ENCODE measurements at regions not wholly inside any gene's neighbourhood (a gene's known extent, or its start where the extent isn't known, plus 50 kb on each side); places are given as distances from the start of the nearest gene placed in this dataset.

DNA sequence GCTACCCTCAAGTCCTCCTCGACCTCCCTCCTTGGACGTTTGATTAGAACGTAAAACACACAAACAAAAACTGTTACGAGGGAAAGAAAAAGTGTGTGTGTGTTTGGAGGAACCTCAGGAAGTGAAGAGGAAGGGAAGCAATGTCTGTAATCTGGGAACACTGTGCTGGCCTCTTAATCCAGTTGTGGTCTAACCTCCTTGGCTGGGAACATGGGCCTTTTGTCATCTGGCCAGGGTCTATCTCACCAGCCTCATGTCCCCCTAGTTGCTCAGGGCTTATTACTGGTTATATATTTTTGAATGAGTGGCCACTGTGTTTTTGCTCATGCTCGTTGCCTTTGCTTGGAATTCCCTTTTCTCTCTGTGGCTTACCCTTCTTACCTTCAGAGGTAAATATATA is 89.0 kb upstream of the RASGRF1 start:
- DNase-seq (ENCODE audit: low read depth), result no peak
- TF ChIP-seq, protein P1, sequence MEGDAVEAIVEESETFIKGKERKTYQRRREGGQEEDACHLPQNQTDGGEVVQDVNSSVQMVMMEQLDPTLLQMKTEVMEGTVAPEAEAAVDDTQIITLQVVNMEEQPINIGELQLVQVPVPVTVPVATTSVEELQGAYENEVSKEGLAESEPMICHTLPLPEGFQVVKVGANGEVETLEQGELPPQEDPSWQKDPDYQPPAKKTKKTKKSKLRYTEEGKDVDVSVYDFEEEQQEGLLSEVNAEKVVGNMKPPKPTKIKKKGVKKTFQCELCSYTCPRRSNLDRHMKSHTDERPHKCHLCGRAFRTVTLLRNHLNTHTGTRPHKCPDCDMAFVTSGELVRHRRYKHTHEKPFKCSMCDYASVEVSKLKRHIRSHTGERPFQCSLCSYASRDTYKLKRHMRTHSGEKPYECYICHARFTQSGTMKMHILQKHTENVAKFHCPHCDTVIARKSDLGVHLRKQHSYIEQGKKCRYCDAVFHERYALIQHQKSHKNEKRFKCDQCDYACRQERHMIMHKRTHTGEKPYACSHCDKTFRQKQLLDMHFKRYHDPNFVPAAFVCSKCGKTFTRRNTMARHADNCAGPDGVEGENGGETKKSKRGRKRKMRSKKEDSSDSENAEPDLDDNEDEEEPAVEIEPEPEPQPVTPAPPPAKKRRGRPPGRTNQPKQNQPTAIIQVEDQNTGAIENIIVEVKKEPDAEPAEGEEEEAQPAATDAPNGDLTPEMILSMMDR (IDR thresholded peaks at IDR 0.05; ENCODE audit: insufficient read depth, low read depth, low read length), result no peak
- H3K4me3 ChIP-seq (ENCODE audit: low read depth, low read length), result no peak overlapping the region

DNA sequence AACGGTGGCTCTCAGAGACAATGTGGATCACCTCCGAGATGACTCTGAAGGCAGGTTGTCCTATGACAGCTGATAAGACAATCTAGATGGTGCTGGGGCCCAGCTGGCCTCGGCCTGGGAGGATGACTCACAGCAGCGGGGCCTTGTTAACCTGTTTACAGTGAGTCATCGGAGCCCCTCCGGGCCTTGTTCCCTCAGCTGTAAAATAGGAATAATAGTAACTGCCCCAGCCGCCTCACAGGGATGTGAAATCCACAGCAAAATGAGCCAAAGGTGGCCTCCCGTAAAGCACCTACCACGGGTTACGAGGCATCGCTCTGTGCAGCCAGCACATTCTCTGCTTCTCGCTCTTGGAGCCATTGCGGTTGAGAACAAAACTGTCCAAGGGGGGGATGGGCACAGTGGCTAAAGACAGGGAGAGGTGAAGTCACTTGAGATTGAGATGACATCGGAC is 88.6 kb upstream of the RASGRF1 start:
- TF ChIP-seq, protein P1 (IDR thresholded peaks at IDR 0.05; ENCODE audit: insufficient read depth, low read depth, low read length), result no peak
- peak; percentile 60 for DNase-seq (ENCODE audit: low read depth)
- H3K4me3 ChIP-seq (ENCODE audit: low read depth, low read length), result no peak overlapping the region

DNA sequence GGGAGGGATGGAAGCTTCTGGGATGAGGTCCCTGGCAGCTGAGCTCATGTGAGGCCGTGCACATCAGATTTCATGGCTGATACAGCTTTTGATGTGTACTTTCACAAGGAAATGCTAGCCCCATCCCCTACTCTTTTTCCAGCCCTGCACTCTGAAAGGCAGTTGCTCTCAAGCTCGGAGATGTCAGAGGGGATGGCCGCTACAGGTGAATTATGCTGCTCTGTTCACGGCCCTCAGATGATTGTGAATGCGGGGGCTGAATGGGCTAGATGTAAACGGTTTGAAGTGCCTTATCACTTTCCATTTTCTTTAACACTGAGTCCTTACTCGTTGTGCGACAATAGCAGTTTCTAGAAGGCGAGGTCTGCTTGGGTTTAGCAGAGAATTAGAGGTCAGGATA is 88.0 kb upstream of the RASGRF1 start:
- no peak overlapping the region for H3K4me3 ChIP-seq (ENCODE audit: low read depth, low read length)
- TF ChIP-seq, protein P1 (IDR thresholded peaks at IDR 0.05; ENCODE audit: insufficient read depth, low read depth, low read length), result no peak
- no peak for DNase-seq (ENCODE audit: low read depth)

DNA sequence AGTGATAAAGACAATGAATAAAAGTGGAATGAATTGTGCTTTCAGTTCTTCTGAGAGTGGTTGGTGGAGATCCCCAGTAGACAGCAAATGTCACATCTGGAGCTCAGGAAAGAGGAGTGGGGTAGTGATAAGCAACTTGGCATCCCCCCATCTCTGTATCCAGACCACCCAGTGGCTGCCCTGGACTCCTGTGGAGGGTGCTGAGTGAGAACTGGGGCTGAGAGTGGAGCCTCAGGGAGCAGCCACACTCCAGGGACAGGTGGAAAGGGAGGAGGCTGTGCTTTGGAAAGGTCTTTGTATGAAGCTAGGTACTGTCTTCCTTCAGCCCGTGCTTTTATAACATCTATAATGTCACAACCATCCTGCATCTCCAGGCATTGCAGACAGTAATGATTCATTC is 85.6 kb upstream of the RASGRF1 start:
- H3K4me3 ChIP-seq (ENCODE audit: low read depth, low read length), result no peak overlapping the region
- DNase-seq (ENCODE audit: low read depth), result no peak
- TF ChIP-seq, protein P1 (IDR thresholded peaks at IDR 0.05; ENCODE audit: insufficient read depth, low read depth, low read length), result no peak

DNA sequence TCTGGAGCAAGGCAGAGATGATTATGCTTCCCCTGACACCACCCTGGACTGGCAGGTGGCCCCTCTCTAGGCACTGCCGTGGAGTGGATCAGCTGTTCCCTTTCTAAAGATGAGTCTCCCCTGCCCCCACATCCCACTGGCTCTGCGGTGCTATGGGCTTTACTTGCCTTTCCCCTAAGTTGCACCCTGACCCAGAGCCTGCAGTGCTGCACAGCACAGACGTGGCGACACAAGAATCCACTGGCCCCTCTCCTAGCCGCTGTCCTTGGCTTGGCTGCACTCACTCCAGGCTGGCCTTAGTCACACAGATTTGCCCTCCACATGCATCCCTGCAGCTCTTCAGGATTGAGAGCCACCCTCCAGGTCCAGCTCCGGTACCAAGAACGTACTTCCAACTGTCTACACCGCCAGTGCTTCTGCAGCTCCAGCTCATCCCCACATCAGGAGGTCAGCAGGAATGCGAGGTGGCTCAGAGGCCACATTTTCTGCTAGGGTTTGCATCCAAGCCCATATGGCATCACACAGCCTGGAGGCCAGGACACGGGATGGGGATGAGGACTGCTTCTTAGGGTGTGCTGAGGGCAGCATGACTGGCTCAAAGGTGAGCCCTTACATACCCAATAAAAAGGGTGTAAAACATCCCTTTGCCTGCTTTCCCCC is 82.4 kb upstream of the RASGRF1 start:
- TF ChIP-seq, protein P1 (IDR thresholded peaks at IDR 0.05; ENCODE audit: insufficient read depth, low read depth, low read length), result no peak
- no peak overlapping the region for H3K4me3 ChIP-seq (ENCODE audit: low read depth, low read length)
- no peak for DNase-seq (ENCODE audit: low read depth)

DNA sequence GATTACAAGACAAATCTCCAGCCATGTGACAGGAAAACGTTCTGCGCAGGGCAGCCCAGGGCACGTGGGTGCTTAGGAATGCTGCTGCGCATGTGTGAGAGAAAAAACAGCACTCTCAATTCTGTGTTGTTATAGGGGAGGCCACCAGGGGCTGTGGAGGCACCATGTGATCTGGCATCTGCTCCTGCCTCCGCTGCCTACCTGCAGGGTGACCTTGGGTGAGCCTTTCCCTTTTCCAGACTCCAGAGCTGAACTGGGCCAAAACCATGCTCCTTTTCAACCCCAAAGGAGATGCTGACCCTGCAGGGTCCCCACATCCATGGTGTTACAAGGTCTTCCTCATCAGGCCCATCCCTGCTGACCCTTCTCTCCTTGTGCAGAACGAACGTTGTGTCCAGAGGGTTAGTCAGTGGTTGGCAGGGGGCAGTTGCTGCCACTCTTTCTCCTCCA is 81.5 kb upstream of the RASGRF1 start:
- DNase-seq (ENCODE audit: low read depth), result no peak
- TF ChIP-seq, protein P1 (IDR thresholded peaks at IDR 0.05; ENCODE audit: insufficient read depth, low read depth, low read length), result no peak

More for the DNA sequence above, 81.5 kb upstream of the RASGRF1 start:
- no peak overlapping the region for H3K4me3 ChIP-seq (ENCODE audit: low read depth, low read length)
